ENCODE measurements at regions not wholly inside any gene's neighbourhood (a gene's known extent, or its start where the extent isn't known, plus 50 kb on each side); places are given as distances from the start of the nearest gene placed in this dataset.

GRCh38 chr2:66962716-66963115 lies 434.4 kb upstream of the ETAA1 start:
- Histone ChIP-seq H3K56ac (ENCODE audit: insufficient read length, low read depth, low read length) (no peak overlapping the region), H2AK5ac (ENCODE audit: insufficient read length, low read length) (no peak overlapping the region), H3K23me2 (ENCODE audit: insufficient read length, low read depth, low read length, poor library complexity, severe bottlenecking) (no peaks in the 10 kb centered on the region), H3K79me2 (ENCODE audit: insufficient read depth, low read length) (no peaks in the 10 kb centered on the region), H3K23ac (ENCODE audit: insufficient read length, low read depth, low read length) (no peak overlapping the region), H4K8ac (replicated peaks; ENCODE audit: insufficient read length, low read depth, low read length) (no peak overlapping the region), H3T11ph (ENCODE audit: low read length) (no peak overlapping the region), H2BK5ac (ENCODE audit: insufficient read length, low read length) (no peak overlapping the region), H3K14ac (ENCODE audit: insufficient read depth, low read length) (no peak overlapping the region), H3K4me1 (ENCODE audit: insufficient read depth, low read length) (no peaks in the 10 kb centered on the region), H4K20me1 (ENCODE audit: control insufficient read depth, insufficient read depth, insufficient read length) (no peaks in the 10 kb centered on the region), H3K4me2 (ENCODE audit: insufficient read depth, insufficient read length, low read length) (no peak overlapping the region), H2BK15ac (ENCODE audit: low read depth, low read length) (no peak overlapping the region), H2BK120ac (ENCODE audit: low read depth, low read length, poor library complexity, severe bottlenecking) (no peak overlapping the region), H3K79me1 (ENCODE audit: insufficient read depth, low read depth, low read length, poor library complexity, severe bottlenecking) (no peaks in the 10 kb centered on the region), H3K9me3 (ENCODE audit: control insufficient read depth, low read depth, low read length) (no peaks in the 10 kb centered on the region), H3K18ac (ENCODE audit: insufficient read length, low read depth, low read length) (no peak overlapping the region), H2BK12ac (ENCODE audit: insufficient read length, low read depth, low read length) (no peak overlapping the region), H4K5ac (ENCODE audit: insufficient read length, low read depth, low read length) (no peak overlapping the region), H3K9ac (ENCODE audit: extremely low read depth, insufficient read length, low read length) (no peak overlapping the region), H3K27me3 (ENCODE audit: insufficient read depth, low read length) (no peaks in the 10 kb centered on the region), H2BK20ac (ENCODE audit: low read depth, low read length, poor library complexity, severe bottlenecking) (no peak overlapping the region), H3K4ac (ENCODE audit: low read depth, low read length) (no peak overlapping the region), H3K27ac (ENCODE audit: insufficient read length, low read depth, low read length) (no peak overlapping the region), H2AFZ (ENCODE audit: low read length) (no peak overlapping the region), H4K91ac (ENCODE audit: insufficient read length, low read depth, low read length) (no peak overlapping the region)
- TF ChIP-seq CTCF (conservative IDR thresholded peaks at IDR 0.05): no peak
- Mint-ChIP-seq H3K4me3 (no peak overlapping the region), H3K36me3 (ENCODE audit: insufficient read depth in 1 of 3, low read depth in 3 of 3) (no peaks in the 10 kb centered on the region), H3K4me1 (peaks cover 9 to 10% of the 10 kb centered on the region in 2 experiments), H3K27me3 (ENCODE audit: low read depth) (no peaks in the 10 kb centered on the region), H3K27ac (no peak overlapping the region), H3K9me3 (no peaks in the 10 kb centered on the region)
- no peak for DNase-seq
- WGBS (ENCODE audit: extremely low coverage, insufficient read length, low lambda C conversion rate): no CpG with 5 or more reads among the region's 3 CpGs

All from H9 (cell line).